NCI-H187 treated with DMSO at 0.1 percent for 48 hours (cell line): ENCODE measurements at regions not wholly inside any gene's neighbourhood (a gene's known extent, or its start where the extent isn't known, plus 50 kb on each side); places are given as distances from the start of the nearest gene placed in this dataset.

Source experiments
- DNase-seq: peaks from one replicate; lab custom pipeline; 2025; lab: John Stamatoyannopoulos, UW

DNA sequence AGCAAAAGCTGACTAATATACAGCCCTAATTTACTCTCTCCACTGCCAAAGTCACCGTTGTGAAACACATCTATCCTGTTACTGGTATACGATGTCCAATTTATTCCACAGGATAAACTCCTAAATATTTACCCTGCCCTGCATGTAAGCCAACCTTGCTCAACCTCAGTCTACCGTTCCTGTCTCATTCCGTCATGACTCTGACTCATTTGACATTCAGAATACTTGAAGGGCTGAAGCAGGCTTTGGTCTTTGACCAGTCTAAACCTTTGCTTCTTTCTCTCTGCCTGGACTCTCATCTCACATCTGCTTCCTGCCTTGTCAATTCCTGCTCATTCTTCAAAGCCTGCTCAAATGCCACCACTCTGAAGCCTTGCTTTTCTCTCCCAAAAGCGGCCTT is 157.5 kb downstream of the SCP2D1 start:
- no peak for DNase-seq

DNA sequence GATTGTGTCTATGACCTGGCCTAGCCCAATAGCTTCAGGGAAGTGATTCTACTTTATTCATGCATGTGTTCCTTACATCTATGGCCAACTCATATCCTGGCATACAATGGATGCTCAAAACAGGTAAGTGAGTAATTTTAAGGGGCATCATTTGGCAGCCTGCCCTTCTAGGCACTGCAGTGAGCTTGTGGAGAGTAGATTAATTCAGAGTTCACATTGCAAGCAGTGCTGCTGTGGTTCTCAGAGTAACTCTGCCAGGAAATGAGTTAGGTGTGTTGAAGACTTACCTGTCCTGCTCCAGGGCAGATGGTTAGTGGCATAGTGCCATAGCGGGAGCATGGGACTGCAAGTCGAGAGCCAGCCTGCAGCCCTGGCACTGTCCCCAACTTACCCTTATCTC is 158.0 kb downstream of the SCP2D1 start:
- DNase-seq, result no peak

DNA sequence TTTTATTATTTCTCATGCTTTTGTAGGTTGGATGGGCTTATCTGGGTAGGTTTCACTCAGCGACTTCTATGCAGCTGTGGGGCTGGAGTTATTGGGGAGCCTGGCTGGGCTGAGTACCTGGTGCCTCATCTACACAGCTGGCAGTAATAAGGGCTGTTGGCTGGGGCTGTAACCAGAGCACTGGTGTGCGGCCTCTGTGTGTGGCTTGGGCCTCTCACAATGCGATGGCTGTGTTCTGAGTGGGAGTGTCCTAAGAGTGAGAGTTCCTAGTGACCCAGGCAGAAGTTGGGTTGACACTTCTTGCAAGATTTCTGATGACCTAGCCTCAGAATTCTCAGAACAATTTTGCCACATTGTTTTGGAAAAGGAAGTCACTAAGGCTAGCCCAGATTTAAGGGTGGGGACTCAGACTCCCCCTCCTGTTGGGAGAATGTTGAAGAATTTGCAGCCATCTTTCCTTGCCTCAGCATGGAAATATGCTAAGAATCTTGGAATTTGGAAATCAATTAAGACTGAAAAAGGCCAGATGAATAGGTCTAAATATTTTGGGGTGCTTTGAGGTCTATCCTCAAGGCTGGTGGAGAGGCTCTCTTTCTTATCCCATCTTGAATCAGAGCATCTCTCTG is 158.8 kb downstream of the SCP2D1 start:
- no peak for DNase-seq

DNA sequence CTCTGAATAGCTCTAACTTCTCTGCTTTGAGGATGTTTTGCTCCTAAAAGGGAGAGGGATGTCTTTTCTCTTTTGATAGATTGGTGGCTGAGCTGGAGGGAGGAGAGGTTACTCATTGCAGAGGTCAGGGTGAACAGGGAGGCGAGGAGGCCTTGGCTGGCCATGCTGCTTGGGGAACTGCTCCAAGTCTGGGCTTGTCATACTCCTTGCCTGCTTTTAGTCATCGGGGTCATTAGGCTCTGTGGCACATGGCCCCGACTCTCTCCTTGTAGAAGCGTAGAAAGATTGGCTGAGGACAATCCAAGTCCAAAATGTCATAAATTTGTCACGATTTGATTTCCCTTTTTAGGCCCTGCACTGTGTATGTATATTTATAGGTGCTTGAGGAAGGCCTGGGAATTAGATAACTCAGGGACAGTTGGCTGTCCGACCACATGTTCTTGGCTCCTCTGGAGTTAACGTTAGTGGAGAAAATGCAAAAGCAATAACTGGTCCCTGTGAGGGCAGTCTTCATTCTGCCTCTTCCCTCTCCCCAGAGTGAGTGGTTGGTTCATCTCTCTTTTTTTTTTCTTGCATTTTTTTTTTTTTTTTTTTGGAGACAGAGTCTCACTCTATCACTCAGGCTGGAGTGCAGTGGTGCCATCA is 160.1 kb downstream of the SCP2D1 start:
- DNase-seq, result no peak

DNA sequence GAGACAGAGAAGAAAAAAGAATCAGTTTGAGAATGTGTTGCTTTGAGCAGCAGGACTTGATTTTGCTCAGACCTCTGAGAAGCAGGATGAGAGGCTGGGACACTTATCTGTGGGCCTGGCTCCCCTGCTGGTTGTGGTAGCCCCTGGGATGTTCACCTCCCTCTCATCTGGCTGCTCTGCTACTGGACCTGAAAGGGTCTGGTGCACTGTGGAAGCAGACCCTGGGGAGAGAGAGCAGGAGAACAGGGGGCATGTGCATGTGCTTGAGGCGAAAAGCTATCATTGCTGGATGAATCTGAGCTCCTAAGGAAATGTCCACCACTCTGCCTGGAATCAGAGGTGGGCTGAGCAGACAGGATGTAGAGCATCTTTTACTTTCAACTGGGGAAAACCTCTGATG is 161.1 kb downstream of the SCP2D1 start:
- no peak for DNase-seq

DNA sequence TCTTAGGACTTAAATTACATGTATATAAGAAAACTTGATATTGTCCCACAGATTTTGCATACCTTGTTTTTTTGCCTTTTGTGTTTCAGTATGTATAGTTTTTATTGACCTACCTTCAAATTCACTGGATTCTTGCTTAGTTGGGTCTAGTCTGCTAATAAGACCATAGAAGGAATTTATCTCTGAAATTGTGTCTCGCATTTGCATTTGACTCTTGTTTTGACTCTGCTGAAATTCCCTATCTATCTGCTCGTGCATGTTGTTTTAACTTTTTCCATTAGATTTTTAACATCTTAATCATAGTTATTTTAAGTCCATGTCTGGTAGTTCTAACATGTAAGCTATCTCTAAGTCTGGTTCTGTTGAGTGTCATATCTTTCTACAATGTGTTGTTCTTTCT is 163.9 kb downstream of the SCP2D1 start:
- no peak for DNase-seq

DNA sequence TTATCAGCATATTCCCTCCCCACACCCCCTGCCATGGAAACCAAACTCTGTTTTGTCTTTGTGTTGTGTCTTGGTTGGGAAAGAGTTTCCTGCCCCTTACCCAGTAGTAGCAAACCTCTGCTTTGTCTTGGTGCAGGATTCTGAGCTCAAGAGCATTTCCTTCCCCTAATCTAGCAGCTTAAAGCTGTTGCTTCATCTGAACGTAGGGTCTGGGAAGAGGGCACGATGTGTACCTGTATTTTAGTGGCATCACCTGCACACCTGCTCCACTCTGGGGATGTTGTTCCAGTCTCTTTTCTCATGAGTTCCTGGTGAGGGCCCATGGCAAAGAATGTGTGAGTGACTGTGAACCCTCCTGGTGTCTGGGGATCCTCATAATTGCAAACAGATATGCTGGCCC is 164.7 kb downstream of the SCP2D1 start:
- no peak for DNase-seq

DNA sequence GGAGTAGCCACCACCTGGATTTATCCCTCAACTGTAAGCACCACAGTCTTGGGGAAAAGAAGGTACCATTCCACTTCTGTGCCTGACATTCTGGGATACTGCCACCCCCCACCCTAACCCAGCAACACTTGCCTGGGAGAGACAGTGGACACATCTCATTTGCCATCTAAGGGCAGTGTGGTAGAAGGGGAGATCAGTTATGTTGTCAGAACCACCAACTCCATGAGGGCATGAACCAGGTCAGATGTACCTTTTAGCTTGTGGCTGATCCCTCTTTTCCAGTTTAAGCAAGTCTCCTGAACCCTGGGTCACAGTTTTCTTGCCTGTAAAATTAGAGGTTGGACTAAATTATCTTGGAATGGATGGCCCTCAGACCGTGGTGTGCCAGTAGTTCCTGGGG is 165.5 kb downstream of the SCP2D1 start:
- DNase-seq, result no peak

DNA sequence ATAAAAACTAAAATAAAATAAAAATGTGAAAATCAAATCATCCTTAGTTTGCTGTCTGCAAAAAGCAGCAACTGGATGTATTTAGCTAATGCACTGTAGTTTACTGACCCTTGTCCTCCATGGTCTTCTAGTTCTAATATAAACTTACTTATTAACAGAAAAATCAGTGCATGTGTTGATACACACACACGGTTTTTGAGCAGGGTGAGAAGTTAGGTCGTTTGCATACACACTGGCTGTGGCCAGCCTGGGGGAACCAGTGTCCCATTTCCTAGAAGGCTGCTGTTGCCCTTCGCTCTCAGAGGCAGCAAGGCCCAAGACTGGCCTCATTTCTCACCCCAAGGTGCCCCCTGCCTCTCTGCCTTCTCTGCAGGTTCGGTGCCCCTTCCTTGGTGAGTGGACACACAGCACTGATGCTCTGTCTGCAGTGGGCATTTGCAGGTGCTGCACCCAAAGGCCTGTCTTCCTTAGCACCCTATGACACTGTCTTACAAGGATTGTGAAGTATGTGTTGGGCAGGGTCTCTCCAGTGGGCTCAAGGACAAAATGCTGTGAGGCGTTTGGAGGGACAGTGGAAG is 168.5 kb downstream of the SCP2D1 start:
- DNase-seq, result no peak

DNA sequence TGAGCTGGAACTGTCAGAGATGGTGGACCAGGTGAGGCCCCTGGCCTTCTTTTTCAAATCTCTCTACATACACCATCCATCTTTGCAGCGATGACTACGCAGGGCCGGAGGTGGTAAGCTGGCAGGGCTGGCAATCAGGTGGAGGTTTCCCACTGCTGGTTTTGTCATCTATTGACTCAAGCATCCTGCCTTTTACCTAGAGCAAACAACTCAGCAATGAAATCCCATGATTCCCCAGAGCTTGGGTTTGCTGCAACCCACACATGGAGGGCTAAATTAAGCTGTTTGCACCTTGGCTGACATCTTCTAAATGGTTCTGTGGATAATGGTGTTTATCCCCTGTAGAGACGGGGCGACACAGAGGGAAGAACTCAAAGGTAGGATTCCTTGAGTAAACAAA is 170.2 kb downstream of the SCP2D1 start:
- no peak for DNase-seq

DNA sequence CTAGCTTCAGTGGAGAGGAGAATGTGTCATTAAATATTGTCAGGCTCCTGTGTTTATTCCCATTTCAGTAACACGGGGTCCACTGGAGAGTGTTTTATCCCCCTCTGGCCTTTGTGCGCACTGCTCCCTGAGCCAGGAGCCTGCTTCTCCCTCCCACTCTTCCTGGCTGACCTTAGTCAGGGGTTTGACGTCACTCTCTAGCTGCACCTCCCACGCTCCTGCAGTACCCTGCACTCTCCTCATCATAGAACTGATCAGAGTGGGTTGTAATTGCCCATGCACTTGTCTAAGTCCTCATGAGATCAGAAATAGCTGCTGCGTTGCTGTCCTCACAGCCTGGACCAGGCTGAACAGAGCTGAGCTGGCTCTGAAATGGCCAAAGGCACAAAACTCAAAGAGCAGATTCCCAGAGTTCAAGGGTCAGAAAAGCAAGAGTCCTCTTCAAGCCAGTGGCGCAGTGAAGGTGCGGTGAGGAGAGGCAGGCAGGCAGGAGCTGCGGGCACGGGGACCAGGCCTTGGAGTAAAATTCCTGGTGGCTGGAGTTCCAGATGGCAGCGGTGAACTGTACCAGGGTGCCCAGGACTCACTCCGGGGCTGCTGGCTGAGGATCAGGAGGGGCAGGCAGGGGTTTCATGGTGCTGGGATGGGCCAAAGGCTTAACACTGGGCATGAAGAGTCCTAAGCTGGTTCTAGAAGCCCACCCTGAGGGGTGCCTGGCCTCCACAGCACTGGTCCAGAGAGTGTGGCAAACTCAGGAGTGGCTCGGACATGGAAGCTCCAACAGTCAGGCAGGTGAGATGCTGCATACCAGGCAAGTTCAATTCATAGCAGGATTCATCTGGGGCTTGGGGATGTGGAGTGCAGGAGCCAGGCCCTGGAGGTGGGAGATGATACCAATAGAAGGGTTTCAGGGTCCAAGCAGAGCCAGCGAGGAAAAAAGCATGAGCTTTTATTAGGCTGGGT is 170.9 kb downstream of the SCP2D1 start:
- DNase-seq, result no peak

DNA sequence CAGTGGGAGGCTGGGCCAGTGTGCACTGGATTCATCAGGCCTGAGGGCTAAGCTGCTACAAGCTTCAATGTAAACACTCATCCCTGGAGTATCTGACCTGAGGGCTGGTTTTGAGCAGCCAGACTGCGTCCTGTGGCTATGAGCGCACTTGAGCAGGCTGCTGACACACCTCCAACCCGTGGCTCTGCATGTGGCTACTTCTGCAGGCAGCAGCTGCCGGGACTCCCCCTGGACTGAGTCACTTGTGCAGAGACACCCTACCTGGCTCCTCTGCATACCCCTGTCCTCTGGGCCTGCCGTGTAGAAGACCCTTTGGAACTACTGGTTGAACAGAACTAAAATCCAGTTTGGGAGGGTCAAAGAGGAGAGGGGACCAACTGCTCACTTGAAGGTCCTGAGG is 172.0 kb downstream of the SCP2D1 start:
- DNase-seq, result no peak

DNA sequence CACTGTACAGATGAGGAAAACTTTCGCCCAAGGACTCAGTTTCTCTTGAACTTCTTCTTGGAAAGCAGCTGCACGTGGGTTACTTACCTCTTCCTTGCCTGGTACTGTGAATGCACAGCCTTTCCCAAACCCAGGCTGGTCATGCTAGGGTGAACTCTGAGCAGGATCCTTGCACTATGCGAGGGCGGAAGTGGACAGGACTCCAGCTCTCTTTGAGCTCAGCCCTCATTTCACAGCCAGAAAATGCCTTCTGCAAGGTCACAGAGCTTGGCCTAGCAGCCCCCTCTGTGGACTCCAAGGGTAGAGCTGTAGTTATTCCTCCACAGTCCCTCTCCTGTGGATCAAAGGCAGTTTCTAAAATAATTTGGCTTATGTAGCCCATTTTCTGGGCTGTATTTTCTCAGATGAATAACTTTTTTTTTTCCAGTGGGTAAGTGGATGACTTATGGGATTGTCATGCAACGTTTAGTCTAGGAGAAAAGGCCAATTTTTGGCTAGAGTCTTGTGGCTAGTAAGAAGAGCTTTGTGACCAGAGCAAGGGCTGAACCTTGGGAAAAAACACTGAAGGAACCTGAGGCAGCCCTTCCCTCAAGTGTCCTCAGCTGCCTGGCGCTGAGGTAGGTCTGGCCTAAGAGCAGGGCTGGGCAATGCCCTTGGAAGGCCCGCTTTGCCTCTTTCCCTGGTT is 172.7 kb downstream of the SCP2D1 start:
- DNase-seq, result no peak

DNA sequence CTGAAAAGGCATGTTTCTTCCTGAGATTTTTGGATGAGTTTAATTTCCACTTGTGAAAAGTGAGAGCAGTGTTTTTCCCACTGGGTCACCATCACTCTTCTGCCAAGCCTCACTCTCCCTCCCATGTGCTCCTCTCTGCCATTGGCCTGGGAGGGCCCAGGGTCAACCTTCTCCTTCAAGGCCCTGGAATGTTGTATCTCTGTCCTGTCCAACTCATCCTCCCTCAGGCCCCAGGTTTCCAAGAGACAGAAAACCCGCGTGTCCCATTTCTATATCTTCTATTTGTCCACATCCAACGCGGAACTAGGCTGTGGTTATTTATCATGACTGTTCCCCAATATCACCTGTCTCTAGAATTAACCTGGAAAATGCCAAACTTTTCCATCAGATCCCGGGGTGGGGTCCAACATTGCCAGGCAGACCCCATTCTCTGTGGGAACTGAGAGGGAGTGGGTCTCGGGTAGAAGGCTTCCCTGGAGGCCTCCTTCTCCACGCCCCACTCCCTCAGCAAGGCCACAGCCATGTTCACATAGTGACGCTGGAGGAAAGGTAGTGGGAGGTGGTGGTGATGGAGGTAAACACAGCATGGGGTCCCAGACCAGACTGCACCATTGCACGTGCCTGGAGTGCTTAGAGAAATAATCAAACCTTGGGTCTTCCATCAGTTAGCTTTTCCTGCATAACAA is 173.5 kb downstream of the SCP2D1 start:
- no peak for DNase-seq

DNA sequence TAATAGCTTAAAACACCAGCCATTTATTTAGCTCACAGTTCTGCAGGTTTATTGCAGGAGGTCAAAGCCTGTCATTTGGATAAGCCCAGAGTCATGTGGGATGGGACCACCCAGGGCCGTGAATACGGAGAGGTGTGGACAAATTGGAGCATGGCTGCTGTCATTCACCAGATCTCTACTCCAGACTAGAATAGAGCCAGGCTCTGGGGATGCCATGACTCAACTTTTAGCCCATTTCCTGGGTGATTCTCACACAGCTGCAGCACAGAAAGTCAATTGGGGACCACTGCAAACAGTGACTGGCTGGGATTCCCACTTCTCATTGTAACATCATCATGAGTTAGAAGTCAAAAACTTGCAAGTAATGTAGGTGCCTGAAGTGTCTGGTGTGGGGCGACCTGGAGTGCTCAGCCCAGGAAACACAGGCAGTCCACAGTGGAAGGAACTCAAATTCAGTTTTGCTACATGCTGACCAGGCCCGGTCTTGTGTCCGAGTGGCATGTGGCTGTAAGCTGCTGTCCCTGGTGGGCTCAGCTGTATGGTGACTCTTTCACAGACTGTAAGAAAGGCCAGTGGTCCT is 174.3 kb downstream of the SCP2D1 start:
- DNase-seq, result no peak

DNA sequence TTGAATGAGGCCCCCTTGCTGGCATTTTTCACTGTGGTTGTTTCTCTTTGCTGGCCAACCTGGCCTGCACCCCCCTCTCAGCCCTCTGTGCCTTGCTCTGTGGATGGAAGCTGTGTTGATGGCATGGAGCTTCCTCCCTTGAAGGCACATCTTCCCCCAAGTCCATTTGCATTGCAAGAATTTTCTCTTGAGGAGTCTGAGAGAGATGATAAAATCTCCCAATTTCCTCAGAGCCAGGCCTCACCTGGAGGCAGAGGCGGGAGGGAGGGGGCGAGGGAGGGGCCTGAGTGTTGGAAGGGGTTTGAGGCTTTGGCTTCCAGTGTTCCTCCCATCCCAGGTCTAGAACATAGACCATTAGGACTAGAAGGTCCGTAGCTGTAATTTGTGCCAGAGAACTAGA is 175.1 kb downstream of the SCP2D1 start:
- DNase-seq, result no peak

DNA sequence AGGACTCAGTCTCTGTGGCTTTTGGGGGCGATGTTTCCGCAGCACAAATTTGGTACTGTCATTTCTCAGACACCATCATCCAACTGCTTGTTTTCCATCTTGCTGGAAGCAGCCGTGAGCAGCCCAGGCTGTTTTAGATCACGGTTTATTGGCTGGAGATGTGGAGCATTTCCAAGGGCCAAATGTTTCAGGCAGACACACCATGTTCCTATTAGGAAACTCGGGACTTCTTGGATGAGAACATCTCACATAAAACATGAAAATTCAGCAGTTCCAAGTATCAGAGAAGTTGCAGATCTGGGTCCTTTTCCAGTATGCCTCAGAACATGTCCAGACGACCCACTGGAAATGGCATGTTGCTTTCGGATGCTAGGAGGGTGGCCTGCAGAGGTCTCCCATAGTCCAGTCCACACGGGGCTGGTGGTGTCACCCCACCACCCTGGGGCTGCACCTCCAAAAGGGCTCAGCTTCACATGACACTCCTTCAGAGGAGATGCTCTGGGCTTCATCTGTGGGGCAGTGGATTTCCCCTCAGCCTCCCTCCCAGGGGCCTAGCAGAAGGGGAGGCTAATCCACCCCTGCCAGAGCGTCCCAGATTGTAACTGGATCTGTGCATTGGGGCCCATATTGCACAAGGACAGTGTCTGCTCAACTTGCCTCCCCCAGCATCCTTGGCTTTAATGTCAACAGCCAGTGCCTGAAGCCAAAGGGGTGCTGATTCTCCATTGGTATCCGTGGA is 176.3 kb downstream of the SCP2D1 start:
- DNase-seq, result no peak

DNA sequence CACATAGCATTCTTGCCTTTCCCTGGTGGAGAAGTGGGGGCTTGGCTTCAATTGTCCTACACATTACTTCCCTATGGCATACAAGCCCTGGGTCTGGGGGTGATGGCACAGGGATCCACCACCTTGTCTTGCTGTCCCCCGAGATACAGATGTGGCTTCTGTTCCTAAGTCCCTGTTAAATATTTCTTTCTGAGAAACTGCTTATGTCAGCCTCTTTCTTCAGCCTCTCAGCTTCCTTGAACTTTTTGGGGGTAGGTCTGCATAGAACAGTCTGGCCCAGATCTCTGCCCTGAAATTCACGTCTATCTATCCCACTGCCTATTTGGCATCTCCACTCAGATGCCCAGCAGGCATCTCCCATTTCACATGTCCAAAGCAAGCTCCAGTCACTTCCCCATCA is 177.4 kb downstream of the SCP2D1 start:
- no peak for DNase-seq

DNA sequence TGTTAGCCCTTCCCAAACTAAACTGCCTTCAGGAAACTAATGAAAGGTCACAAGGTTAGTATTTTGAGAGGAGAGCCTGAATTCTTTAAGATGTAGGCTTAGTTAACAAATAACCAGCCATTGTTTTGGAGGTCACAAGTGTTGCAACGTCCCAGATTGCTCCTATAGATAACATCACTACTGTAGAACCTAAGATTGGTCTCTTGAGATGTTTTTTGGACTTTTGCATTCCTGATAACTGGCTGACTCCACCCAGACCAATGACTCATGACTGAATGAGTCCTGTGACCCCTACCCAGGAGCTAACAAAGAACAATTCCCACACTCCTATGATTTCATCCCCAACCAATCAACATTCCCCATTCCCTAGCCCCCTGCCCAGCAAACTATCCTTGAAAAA is 178.8 kb downstream of the SCP2D1 start:
- DNase-seq, result no peak

DNA sequence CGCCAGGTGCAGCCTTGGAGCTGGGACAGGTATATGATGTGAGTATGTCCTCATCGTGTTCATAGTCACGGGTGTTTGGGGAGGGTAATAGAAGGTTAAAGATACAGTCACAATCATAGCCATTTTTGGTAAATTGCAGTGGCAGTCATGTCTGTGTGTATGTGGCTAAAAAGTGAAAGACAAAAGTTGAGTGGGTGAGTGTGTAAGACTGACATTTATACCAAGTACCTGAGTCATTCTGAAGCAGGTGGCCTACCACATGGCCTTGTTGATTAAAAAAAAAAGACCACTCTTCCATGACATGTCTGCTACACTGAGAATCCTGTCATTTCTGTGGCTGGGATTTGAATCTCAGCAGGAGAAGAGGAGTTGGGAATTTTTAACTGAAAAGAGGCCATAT is 181.9 kb downstream of the SCP2D1 start:
- DNase-seq, result no peak
